Activated naive CD8-positive, alpha-beta T cell treated with anti-CD3 and anti-CD28 coated beads, Interleukin-2, amount 10 ng/mL, durations not matched to agents 7 days and 5 days (primary cell): ENCODE measurements at regions not wholly inside any gene's neighbourhood (a gene's known extent, or its start where the extent isn't known, plus 50 kb on each side); places are given as distances from the start of the nearest gene placed in this dataset.

Experiments used
- ATAC-seq: fragments of 150-1000 bp; cut with Tn5 transposase; one replicate; pipeline ENCODE4 v1.10.0; 2021; ENCODE audit warnings: low read depth, moderate library complexity
- POLR2A ChIA-PET: fragments of 350-600 bp; sonication (Branson Sonifier 250); formaldehyde crosslinking; loops from one replicate; lab custom pipeline; 2021; ENCODE audit warnings: antibody characterized with exemption; lab: Charles Lee
- DNase-seq: peaks from one replicate; pipeline ENCODE4 v3.0.0; 2021
- H3K27ac Mint-ChIP-seq: one replicate; pipeline ENCODE4 v1.8.0; 2022; ENCODE audit warnings: mild to moderate bottlenecking, mixed read lengths
- H3K27me3 Mint-ChIP-seq: one replicate; pipeline ENCODE4 v1.8.0; 2022; ENCODE audit warnings: mild to moderate bottlenecking, moderate library complexity, mixed read lengths
- H3K36me3 Mint-ChIP-seq: one replicate; pipeline ENCODE4 v1.8.0; 2021; ENCODE audit warnings: mild to moderate bottlenecking, mixed read lengths
- H3K4me1 Mint-ChIP-seq: one replicate; pipeline ENCODE4 v1.8.0; 2021; ENCODE audit warnings: mixed read lengths
- H3K4me3 Mint-ChIP-seq: one replicate; pipeline ENCODE4 v1.8.0; 2022; ENCODE audit warnings: mild to moderate bottlenecking, moderate library complexity, mixed read lengths
- H3K9me3 Mint-ChIP-seq: one replicate; pipeline ENCODE4 v1.8.0; 2021; ENCODE audit warnings: mixed read lengths

DNA sequence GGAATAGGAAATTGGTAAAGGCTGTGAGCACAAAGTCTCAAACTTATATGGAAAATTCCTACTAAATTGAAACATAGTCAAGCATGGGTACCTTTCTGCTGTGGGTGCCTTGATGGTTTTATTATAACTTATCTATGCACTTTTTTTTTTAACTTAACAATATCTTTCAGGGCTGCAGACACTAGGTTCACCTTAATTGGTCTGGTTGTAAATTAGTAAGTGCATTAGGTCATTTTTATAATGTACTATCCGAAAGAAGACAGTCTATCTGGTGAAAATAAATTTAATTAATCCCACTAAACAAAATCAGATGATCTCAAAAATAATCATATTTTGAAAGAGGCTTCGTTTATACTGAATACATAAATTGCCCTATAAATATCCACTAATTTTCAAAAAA, 446.8 kb upstream of the DCN start:
- DNase-seq = no peak
- ATAC-seq = no peak
- no peaks in the 10 kb centered on the region for H3K4me1 Mint-ChIP-seq
- POLR2A ChIA-PET = no interaction called here
- H3K9me3 Mint-ChIP-seq = peaks cover 14% of the 10 kb centered on the region
- H3K27ac Mint-ChIP-seq = no peak overlapping the region
- H3K4me3 Mint-ChIP-seq = no peak overlapping the region
- peaks cover 4% of the 10 kb centered on the region for H3K36me3 Mint-ChIP-seq
- H3K27me3 Mint-ChIP-seq = no peaks in the 10 kb centered on the region

GRCh38 chr12:91628656-91629055, 446.0 kb upstream of the DCN start:
- H3K4me1 Mint-ChIP-seq = no peaks in the 10 kb centered on the region
- peaks cover 4% of the 10 kb centered on the region for H3K36me3 Mint-ChIP-seq
- DNase-seq = no peak
- peaks cover 18% of the 10 kb centered on the region for H3K9me3 Mint-ChIP-seq
- no peak overlapping the region for H3K4me3 Mint-ChIP-seq
- POLR2A ChIA-PET = no interaction called here
- no peak overlapping the region for H3K27ac Mint-ChIP-seq
- no peak for ATAC-seq
- no peaks in the 10 kb centered on the region for H3K27me3 Mint-ChIP-seq

DNA sequence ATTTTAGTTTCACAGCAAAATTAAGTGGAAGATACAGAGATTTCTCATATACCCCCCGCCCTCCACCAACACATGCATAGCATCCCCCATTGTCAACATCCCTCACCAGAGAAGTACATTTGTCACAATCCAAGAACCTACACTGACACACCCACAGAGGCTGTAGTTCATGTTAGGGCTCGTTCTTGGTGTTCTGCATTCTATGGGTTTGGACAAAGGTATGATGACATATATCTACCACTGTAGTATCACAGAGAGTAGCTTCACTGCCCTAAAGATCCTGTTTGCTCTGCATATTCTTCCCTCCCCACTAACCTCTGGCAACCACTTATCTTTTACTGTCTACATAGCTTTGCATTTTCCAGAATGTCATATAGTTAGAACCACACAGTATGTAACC, 444.6 kb upstream of the DCN start:
- Mint-ChIP-seq H3K27me3 (no peaks in the 10 kb centered on the region), H3K27ac (no peak overlapping the region), H3K9me3 (peaks cover 21% of the 10 kb centered on the region), H3K4me1 (no peaks in the 10 kb centered on the region), H3K36me3 (peaks cover 4% of the 10 kb centered on the region), H3K4me3 (no peak overlapping the region)
- no peak for DNase-seq
- POLR2A ChIA-PET = no interaction called here
- ATAC-seq = no peak

DNA sequence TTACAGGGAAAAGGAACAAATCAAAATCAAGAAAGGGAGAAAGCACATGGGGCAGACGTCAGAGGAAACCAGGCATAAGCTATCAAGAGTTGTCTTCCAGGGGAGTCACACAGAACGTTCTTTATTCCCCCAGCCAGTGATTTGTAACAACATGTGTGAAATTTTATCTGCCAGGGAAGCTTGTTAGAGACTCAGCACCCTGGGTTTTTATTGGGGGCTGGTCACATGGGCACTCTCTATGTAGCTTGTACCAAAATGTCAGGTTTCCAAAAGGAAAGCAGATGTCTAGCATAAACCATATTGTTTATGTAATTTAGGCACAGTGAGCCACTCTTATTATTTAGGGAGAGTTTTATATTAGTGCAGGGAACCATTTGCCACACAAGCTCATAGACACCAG, 440.4 kb upstream of the DCN start:
- no peak for ATAC-seq
- DNase-seq = no peak
- H3K9me3 Mint-ChIP-seq = peaks cover 20% of the 10 kb centered on the region
- no peak overlapping the region for H3K4me3 Mint-ChIP-seq
- H3K36me3 Mint-ChIP-seq = peaks cover 4% of the 10 kb centered on the region
- H3K4me1 Mint-ChIP-seq = peaks cover 1% of the 10 kb centered on the region
- no peak overlapping the region for H3K27ac Mint-ChIP-seq
- POLR2A ChIA-PET = no interaction called here
- H3K27me3 Mint-ChIP-seq = no peaks in the 10 kb centered on the region

DNA sequence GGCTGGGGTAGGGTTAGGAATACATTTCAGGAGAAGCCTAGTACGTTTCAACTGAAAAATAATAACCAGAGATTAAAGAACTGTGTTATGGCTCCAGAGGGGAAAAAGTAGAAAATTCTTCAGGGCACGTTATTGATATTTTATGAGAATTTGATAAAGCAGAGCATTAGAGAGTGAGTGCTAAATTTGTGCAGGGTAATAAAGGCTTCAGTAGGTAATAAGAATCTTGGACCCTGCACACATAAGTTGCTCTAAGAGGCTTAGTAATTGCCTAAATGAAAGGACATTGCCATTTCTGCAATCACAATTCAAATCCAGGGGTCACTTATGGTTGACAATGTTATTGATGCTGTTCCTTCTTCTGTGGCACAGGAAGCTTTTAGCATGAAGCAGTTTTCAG, 439.4 kb upstream of the DCN start:
- POLR2A ChIA-PET = no interaction called here

GRCh38 chr12:91620992-91621391, 438.4 kb upstream of the DCN start:
- Mint-ChIP-seq H3K27ac (no peak overlapping the region), H3K9me3 (peaks cover 14% of the 10 kb centered on the region), H3K4me3 (no peak overlapping the region), H3K36me3 (peaks cover 3% of the 10 kb centered on the region), H3K4me1 (peaks cover 1% of the 10 kb centered on the region), H3K27me3 (no peaks in the 10 kb centered on the region)
- no peak for DNase-seq
- POLR2A ChIA-PET = no interaction called here
- ATAC-seq = no peak

More for the DNA sequence above, 439.4 kb upstream of the DCN start:
- DNase-seq = no peak
- no peaks in the 10 kb centered on the region for H3K27me3 Mint-ChIP-seq
- ATAC-seq = no peak
- H3K4me1 Mint-ChIP-seq = peaks cover 1% of the 10 kb centered on the region
- no peak overlapping the region for H3K27ac Mint-ChIP-seq
- peaks cover 20% of the 10 kb centered on the region for H3K9me3 Mint-ChIP-seq
- H3K36me3 Mint-ChIP-seq = peaks cover 3% of the 10 kb centered on the region
- no peak overlapping the region for H3K4me3 Mint-ChIP-seq

- Mint-ChIP-seq H3K36me3 (peaks cover 3% of the 10 kb centered on the region), H3K27ac (no peak overlapping the region), H3K9me3 (peaks cover 12% of the 10 kb centered on the region), H3K4me1 (peaks cover 1% of the 10 kb centered on the region), H3K4me3 (no peak overlapping the region), H3K27me3 (no peaks in the 10 kb centered on the region)
- POLR2A ChIA-PET = no interaction called here
- ATAC-seq (no peak), DNase-seq (no peak)
Observed at GRCh38 chr12:91620422-91620821, 437.8 kb upstream of the DCN start.

DNA sequence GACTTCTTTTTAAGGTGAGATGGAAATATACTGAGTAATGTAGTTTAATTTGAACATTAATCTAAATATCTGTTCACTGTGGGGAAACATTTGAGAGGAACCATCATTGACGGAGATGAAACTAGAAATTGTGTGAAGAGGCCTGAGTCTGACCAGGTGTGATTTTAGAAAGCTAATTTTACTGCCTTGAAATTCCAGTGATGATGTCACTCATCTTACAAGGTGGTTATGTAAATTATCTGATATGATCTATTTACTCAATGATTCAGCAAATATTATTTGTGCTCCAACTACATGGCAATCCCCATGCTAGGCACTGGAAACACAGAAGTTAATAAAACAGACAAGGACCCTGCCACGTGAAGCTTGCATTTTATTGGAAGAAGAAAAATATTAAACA, 435.7 kb upstream of the DCN start:
- Mint-ChIP-seq H3K27me3 (no peaks in the 10 kb centered on the region), H3K4me3 (no peak overlapping the region), H3K9me3 (peaks cover 5% of the 10 kb centered on the region), H3K36me3 (no peaks in the 10 kb centered on the region), H3K4me1 (peaks cover 1% of the 10 kb centered on the region), H3K27ac (no peak overlapping the region)
- ATAC-seq (no peak), DNase-seq (no peak)
- POLR2A ChIA-PET = no interaction called here

- ATAC-seq = no peak
- Mint-ChIP-seq H3K4me3 (no peak overlapping the region), H3K36me3 (no peaks in the 10 kb centered on the region), H3K9me3 (peaks cover 4% of the 10 kb centered on the region), H3K4me1 (peaks cover 1% of the 10 kb centered on the region), H3K27ac (no peak overlapping the region), H3K27me3 (no peaks in the 10 kb centered on the region)
- DNase-seq = no peak
- POLR2A ChIA-PET = no interaction called here
Observed at GRCh38 chr12:91617818-91618217, 435.2 kb upstream of the DCN start.

GRCh38 chr12:91616416-91616815, 433.8 kb upstream of the DCN start:
- ATAC-seq (no peak), DNase-seq (no peak)
- POLR2A ChIA-PET = no interaction called here
- no peak overlapping the region for H3K27ac Mint-ChIP-seq
- peaks cover 3% of the 10 kb centered on the region for H3K9me3 Mint-ChIP-seq
- peaks cover 1% of the 10 kb centered on the region for H3K4me1 Mint-ChIP-seq
- H3K4me3 Mint-ChIP-seq = no peak overlapping the region
- H3K36me3 Mint-ChIP-seq = no peaks in the 10 kb centered on the region
- no peaks in the 10 kb centered on the region for H3K27me3 Mint-ChIP-seq

DNA sequence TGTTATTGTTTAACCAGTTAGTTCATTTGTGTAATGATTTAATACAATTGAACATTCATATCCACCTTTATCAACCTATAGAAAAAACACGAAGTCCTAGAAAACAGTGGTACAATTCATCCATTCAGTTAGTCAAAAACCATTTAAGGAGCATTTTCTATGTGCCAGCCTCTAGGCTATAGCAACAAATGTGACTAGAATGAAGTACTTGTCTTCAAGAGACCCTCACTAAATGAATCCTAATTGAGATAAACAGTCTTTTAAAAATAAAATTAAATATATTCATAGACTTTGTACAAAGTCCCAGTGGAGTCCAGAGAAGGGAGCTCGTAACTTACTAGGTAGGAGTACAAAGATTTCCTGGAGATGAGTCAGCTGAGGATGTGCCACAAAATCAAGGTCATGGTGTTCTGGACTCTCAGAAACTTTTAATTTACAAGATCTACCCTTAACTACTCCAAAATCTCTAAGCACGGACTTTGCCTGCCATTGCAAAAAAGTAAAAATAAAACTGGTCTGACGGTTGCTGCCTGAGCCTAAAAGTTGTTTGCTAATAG, 430.7 kb upstream of the DCN start:
- Mint-ChIP-seq H3K9me3 (no peaks in the 10 kb centered on the region), H3K4me1 (peaks cover 4% of the 10 kb centered on the region), H3K27me3 (no peaks in the 10 kb centered on the region), H3K36me3 (no peaks in the 10 kb centered on the region), H3K4me3 (no peak overlapping the region), H3K27ac (no peak overlapping the region)
- POLR2A ChIA-PET = no interaction called here
- ATAC-seq (no peak), DNase-seq (no peak)

DNA sequence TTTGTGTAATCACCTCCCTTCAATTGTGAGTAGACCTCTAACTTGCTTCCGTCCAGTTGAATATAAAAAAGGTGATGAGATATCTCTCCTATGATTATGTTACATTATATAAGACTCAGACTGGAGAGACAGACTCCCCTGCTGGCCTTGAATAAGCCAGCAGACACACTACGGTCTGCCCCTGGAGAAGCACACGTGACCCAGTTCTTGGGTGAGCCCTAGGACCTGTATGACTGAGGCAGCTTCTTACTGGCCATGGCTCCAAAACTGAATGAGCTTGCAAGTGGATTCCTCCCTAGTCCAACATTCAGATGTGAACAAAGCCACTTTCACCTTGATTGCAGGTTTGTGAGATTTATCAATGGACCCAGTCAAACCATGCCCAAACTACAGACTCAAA, 427.9 kb upstream of the DCN start:
- H3K4me1 Mint-ChIP-seq = peaks cover 3% of the 10 kb centered on the region
- H3K27ac Mint-ChIP-seq = no peak overlapping the region
- no peaks in the 10 kb centered on the region for H3K27me3 Mint-ChIP-seq
- ATAC-seq (no peak), DNase-seq (no peak)
- POLR2A ChIA-PET = no interaction called here
- no peaks in the 10 kb centered on the region for H3K36me3 Mint-ChIP-seq
- H3K4me3 Mint-ChIP-seq = no peak overlapping the region
- no peaks in the 10 kb centered on the region for H3K9me3 Mint-ChIP-seq

DNA sequence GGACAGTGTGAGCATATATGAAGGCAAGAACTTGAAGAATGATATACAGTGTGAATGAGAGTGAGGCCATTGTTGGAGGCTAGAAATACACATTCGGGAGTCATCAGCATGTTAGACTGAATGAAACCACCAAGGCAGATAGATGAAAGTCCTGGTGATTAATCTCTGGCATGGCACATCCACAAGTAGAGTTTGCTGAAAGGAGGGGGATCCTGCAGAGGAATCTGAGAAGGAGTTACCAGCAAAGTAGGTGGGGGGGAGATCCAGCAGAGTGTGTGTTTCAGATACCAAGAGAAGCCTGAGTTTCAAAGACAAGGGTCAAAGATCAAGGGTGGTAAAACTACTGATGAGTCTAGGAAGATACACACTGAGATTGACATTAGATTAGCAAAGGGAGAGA, 426.7 kb upstream of the DCN start:
- ATAC-seq (no peak), DNase-seq (no peak)
- POLR2A ChIA-PET = no interaction called here
- no peaks in the 10 kb centered on the region for H3K9me3 Mint-ChIP-seq
- H3K4me3 Mint-ChIP-seq = no peak overlapping the region
- no peak overlapping the region for H3K27ac Mint-ChIP-seq
- peaks cover 3% of the 10 kb centered on the region for H3K4me1 Mint-ChIP-seq
- no peaks in the 10 kb centered on the region for H3K36me3 Mint-ChIP-seq
- H3K27me3 Mint-ChIP-seq = no peaks in the 10 kb centered on the region

DNA sequence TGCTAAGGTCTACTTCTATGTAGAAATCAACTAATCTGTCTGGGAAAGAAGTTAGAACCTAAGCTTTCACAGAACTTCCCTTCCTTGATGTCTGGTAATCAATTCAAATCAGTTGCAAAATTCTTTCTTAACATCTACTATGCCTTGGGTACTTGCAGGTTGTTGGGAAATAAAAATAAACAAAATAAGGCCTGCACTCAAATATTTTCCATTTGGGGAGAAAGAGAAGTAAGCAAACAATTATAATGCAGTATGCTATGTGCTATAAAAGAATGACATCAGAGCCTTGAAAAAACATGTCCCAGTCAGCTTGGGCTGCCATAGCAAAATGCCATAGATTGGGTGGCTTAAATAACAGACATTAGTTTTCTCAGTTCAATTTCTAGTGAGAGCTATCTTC, 425.9 kb upstream of the DCN start:
- POLR2A ChIA-PET = no interaction called here
- Mint-ChIP-seq H3K4me1 (peaks cover 3% of the 10 kb centered on the region), H3K27ac (no peak overlapping the region), H3K27me3 (no peaks in the 10 kb centered on the region), H3K36me3 (no peaks in the 10 kb centered on the region), H3K4me3 (no peak overlapping the region), H3K9me3 (no peaks in the 10 kb centered on the region)
- DNase-seq (no peak), ATAC-seq (no peak)
